ENCODE measurements at regions not wholly inside any gene's neighbourhood (a gene's known extent, or its start where the extent isn't known, plus 50 kb on each side); places are given as distances from the start of the nearest gene placed in this dataset.

- Mint-ChIP-seq H3K36me3 (ENCODE audit: low read depth) (peaks cover 38% of the 10 kb centered on the region), H3K9me3 (no peaks in the 10 kb centered on the region), H3K4me1 (ENCODE audit: low read depth) (peaks cover 36% of the 10 kb centered on the region), H3K27ac (no peak overlapping the region), H3K27me3 (ENCODE audit: low read depth) (no peaks in the 10 kb centered on the region), H3K4me3 (ENCODE audit: low read depth) (no peak overlapping the region)
- no peak for DNase-seq (ENCODE audit: low spot score)
- intact Hi-C loops (cut with micrococcal nuclease), result no loop called here
These were observed 63.4 kb upstream of the FUT8 start for GRCh38 chr14:65349100-65349499.

GRCh38 chr14:65351493-65352194, 60.9 kb upstream of the FUT8 start:
- intact Hi-C loops (cut with micrococcal nuclease), result no loop called here
- H3K27ac Mint-ChIP-seq, result no peak overlapping the region
- H3K36me3 Mint-ChIP-seq (ENCODE audit: low read depth), result peaks cover 35% of the 10 kb centered on the region
- H3K9me3 Mint-ChIP-seq, result no peaks in the 10 kb centered on the region
- no peak for DNase-seq (ENCODE audit: low spot score)
- peaks cover 40% of the 10 kb centered on the region for H3K4me1 Mint-ChIP-seq (ENCODE audit: low read depth)
- no peak overlapping the region for H3K4me3 Mint-ChIP-seq (ENCODE audit: low read depth)
- H3K27me3 Mint-ChIP-seq (ENCODE audit: low read depth), result no peaks in the 10 kb centered on the region

GRCh38 chr14:65352964-65353530, 59.5 kb upstream of the FUT8 start:
- Mint-ChIP-seq H3K4me1 (ENCODE audit: low read depth) (peaks cover 48% of the 10 kb centered on the region), H3K36me3 (ENCODE audit: low read depth) (peaks cover 40% of the 10 kb centered on the region), H3K27ac (peak overlapping the region; percentile 67), H3K4me3 (ENCODE audit: low read depth) (no peak overlapping the region), H3K9me3 (no peaks in the 10 kb centered on the region), H3K27me3 (ENCODE audit: low read depth) (no peaks in the 10 kb centered on the region)
- intact Hi-C loops (cut with micrococcal nuclease), result no loop called here
- no peak for DNase-seq (ENCODE audit: low spot score)

DNA sequence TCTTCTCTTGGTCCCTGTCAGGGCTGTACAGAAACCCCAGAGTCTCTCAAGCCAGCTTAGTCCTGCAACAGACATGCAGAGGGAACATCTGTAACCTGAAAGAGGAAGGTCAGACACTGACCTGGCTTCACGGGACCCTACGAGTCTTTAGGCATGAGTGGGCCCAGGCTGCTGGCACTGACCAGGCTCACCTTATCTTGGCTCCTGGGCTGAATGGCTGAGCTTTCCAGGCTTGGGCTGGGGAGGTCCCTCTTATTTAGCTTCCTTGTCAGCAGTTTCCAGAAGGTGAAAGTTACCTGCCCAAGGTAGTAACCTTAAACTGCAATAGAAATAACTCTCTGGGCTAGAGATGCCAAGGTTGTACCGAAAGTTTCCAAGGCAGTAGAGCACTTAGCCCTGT, 58.4 kb upstream of the FUT8 start:
- no peaks in the 10 kb centered on the region for H3K9me3 Mint-ChIP-seq
- H3K27me3 Mint-ChIP-seq (ENCODE audit: low read depth), result no peaks in the 10 kb centered on the region
- no peak for DNase-seq (ENCODE audit: low spot score)
- intact Hi-C loops (cut with micrococcal nuclease), result no loop called here
- no peak overlapping the region for H3K27ac Mint-ChIP-seq
- peaks cover 32% of the 10 kb centered on the region for H3K36me3 Mint-ChIP-seq (ENCODE audit: low read depth)
- H3K4me1 Mint-ChIP-seq (ENCODE audit: low read depth), result peaks cover 40% of the 10 kb centered on the region
- H3K4me3 Mint-ChIP-seq (ENCODE audit: low read depth), result no peak overlapping the region

DNA sequence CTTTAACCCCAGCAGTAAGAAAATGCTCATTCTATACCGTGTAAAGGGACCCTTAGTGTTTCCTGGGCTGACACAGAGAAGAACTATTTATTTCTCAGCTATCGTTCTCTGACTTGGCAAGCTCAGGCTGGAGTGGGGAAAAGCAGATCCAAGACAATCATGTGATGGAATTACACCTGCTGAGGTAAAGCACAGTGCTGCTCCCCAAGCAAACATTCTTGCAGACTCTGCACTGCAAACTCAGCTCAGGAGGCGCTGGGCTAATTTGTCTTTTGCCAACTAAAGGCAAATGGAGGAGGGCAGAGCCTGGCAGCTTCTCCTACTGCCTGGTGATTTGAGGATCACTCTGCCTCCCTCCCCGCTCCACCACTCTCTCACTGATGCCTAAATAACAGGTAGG, 57.8 kb upstream of the FUT8 start:
- peaks cover 38% of the 10 kb centered on the region for H3K36me3 Mint-ChIP-seq (ENCODE audit: low read depth)
- peak overlapping the region; percentile 15 for H3K27ac Mint-ChIP-seq
- intact Hi-C loops (cut with micrococcal nuclease), result loop anchor here (5.0 kb wide), 2 partner anchors 52 to 58 kb away; partner anchors contain the start of gene FUT8
- H3K4me1 Mint-ChIP-seq (ENCODE audit: low read depth), result peaks cover 45% of the 10 kb centered on the region
- H3K9me3 Mint-ChIP-seq, result no peaks in the 10 kb centered on the region
- H3K4me3 Mint-ChIP-seq (ENCODE audit: low read depth), result no peak overlapping the region
- H3K27me3 Mint-ChIP-seq (ENCODE audit: low read depth), result no peaks in the 10 kb centered on the region
- no peak for DNase-seq (ENCODE audit: low spot score)

DNA sequence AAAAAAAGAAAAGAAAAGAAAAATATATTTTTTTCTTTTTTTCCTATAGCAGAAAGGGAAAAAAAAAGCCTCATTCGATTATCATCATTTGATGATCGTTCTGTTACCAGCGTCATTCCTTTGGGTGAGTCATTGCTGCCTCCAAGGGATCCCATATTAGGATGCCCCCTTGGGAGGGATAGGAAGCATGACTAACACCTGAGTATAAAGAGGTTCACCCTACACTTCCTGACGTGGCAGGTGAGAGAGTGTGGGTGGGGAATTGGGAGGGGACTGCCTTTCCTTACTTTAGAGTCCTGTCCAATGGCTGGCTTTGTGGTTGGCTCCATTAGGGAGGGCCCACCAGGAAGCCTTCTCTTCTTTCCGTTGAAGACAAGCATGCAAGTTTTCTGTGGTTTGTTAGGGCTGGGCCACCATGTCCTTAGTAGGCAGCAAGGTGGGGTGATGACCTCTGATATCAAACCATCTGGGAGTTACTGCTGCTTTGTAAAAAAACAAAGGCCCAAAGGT, 56.1 kb upstream of the FUT8 start:
- Mint-ChIP-seq H3K36me3 (ENCODE audit: low read depth) (peaks cover 43% of the 10 kb centered on the region), H3K9me3 (no peaks in the 10 kb centered on the region), H3K4me3 (ENCODE audit: low read depth) (peak overlapping the region; percentile 20), H3K27me3 (ENCODE audit: low read depth) (no peaks in the 10 kb centered on the region), H3K27ac (peak overlapping the region; percentile 74), H3K4me1 (ENCODE audit: low read depth) (peaks cover 48% of the 10 kb centered on the region)
- intact Hi-C loops (cut with micrococcal nuclease), result loop anchor here (1.0 to 5.0 kb wide), 3 partner anchors 54 to 69 kb away; partner anchors contain the start of gene FUT8
- peak; percentile 47 for DNase-seq (ENCODE audit: low spot score)

- intact Hi-C loops (cut with micrococcal nuclease), result loop anchor here (1.0 to 5.0 kb wide), 3 partner anchors 21 to 55 kb away; partner anchors contain the start of gene FUT8
These were observed 55.4 kb upstream of the FUT8 start for GRCh38 chr14:65357113-65357512.

DNA sequence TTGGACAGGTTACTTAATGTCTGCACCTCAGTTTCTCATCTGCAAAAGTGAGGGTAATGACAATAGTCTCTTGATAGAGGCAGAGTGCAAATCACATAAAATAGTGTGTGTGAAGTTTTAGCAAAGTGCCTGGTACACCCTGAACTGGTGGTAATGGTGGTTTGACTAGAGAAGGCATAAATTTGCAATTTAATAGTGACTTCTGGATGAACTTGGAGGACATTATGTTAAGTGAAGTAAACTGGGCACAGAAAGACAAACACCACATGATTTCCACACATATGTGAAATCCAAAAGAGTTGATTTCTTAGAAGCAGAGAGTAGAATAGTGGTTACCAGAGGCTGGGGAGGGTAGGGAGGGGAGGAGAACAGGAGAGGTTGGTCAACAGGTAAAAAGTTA, 54.8 kb upstream of the FUT8 start:
- H3K4me3 Mint-ChIP-seq (ENCODE audit: low read depth), result no peak overlapping the region
- peaks cover 43% of the 10 kb centered on the region for H3K36me3 Mint-ChIP-seq (ENCODE audit: low read depth)
- no peaks in the 10 kb centered on the region for H3K27me3 Mint-ChIP-seq (ENCODE audit: low read depth)
- intact Hi-C loops (cut with micrococcal nuclease), result loop anchor here (1.0 to 5.0 kb wide), 3 partner anchors 21 to 55 kb away; partner anchors contain the start of gene FUT8
- no peak for DNase-seq (ENCODE audit: low spot score)
- H3K9me3 Mint-ChIP-seq, result no peaks in the 10 kb centered on the region
- H3K27ac Mint-ChIP-seq, result peak overlapping the region; percentile 74
- peaks cover 49% of the 10 kb centered on the region for H3K4me1 Mint-ChIP-seq (ENCODE audit: low read depth)

More at GRCh38 chr14:65357113-65357512, 55.4 kb upstream of the FUT8 start:
- DNase-seq (ENCODE audit: low spot score), result no peak
- Mint-ChIP-seq H3K36me3 (ENCODE audit: low read depth) (peaks cover 44% of the 10 kb centered on the region), H3K27me3 (ENCODE audit: low read depth) (no peaks in the 10 kb centered on the region), H3K4me3 (ENCODE audit: low read depth) (peak overlapping the region; percentile 20), H3K9me3 (no peaks in the 10 kb centered on the region), H3K27ac (peak overlapping the region; percentile 74), H3K4me1 (ENCODE audit: low read depth) (peaks cover 50% of the 10 kb centered on the region)

GRCh38 chr14:65359503-65359902, 53.0 kb upstream of the FUT8 start:
- Mint-ChIP-seq H3K4me1 (ENCODE audit: low read depth) (peaks cover 39% of the 10 kb centered on the region), H3K27me3 (ENCODE audit: low read depth) (no peaks in the 10 kb centered on the region), H3K36me3 (ENCODE audit: low read depth) (peaks cover 44% of the 10 kb centered on the region), H3K4me3 (ENCODE audit: low read depth) (no peak overlapping the region), H3K27ac (peak overlapping the region; percentile 75), H3K9me3 (no peaks in the 10 kb centered on the region)
- intact Hi-C loops (cut with micrococcal nuclease), result loop anchor here (1.0 to 5.0 kb wide), 3 partner anchors 10 to 57 kb away; partner anchors contain the start of gene FUT8
- DNase-seq (ENCODE audit: low spot score), result no peak

DNA sequence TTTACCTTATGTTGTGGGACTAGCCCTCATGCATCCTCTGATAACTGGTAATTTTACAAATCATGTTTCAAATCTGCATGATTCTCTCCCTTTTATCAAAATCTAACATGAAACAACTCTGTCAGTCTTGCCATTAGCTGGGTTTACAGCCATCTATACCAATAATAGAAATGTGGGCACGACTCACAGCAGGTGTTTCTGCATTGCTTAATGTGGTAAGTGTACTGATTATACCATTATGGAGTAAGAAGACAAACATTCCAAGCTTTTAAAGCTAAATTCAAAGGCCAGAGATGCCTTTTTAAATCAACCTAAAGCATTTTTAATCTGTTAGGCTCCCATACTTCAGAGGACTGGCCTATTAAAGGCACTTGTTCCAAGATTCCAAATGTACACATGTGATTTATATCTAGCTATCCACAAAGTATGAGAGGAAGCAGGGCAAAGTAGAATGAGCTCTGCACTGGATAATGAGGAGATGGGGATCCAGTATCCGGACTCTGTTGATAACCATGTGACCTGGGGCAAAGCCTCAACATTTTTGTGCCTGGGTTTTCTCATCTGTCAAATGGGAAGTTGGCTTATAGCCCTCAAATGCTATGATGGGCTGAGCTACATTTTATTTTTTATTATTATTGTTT, 52.3 kb upstream of the FUT8 start:
- no peaks in the 10 kb centered on the region for H3K9me3 Mint-ChIP-seq
- peak overlapping the region; percentile 75 for H3K27ac Mint-ChIP-seq
- no peak for DNase-seq (ENCODE audit: low spot score)
- H3K4me3 Mint-ChIP-seq (ENCODE audit: low read depth), result no peak overlapping the region
- H3K27me3 Mint-ChIP-seq (ENCODE audit: low read depth), result no peaks in the 10 kb centered on the region
- H3K4me1 Mint-ChIP-seq (ENCODE audit: low read depth), result peaks cover 38% of the 10 kb centered on the region
- peaks cover 46% of the 10 kb centered on the region for H3K36me3 Mint-ChIP-seq (ENCODE audit: low read depth)
- intact Hi-C loops (cut with micrococcal nuclease), result loop anchor here (10.0 kb wide), 1 partner anchor 135 kb away; no protein-coding TSS in a partner anchor

DNA sequence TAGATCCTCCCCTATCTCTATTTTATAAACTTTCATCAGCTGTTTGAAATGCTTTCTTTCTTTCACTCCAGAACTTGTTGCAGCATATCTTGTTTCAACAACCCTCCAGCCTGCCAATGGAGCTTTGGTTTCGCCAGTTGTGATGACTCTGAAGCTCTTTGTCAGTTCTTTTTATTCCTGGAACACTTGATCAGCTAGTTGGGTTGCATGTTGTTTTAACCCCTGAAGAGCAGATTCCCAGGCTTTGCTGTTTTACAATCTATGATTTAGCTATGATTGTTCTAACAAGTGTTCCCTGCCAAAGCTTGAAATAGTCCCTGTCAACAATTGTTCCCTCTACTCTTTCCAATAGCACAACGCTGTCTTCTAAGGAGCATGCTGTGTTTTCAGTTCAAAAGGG, 50.6 kb upstream of the FUT8 start:
- intact Hi-C loops (cut with micrococcal nuclease), result loop anchor here (10.0 kb wide), 1 partner anchor 137 kb away; no protein-coding TSS in a partner anchor
- H3K36me3 Mint-ChIP-seq (ENCODE audit: low read depth), result peaks cover 44% of the 10 kb centered on the region
- peaks cover 34% of the 10 kb centered on the region for H3K4me1 Mint-ChIP-seq (ENCODE audit: low read depth)
- H3K4me3 Mint-ChIP-seq (ENCODE audit: low read depth), result no peak overlapping the region
- no peak overlapping the region for H3K27ac Mint-ChIP-seq
- no peaks in the 10 kb centered on the region for H3K9me3 Mint-ChIP-seq
- no peak for DNase-seq (ENCODE audit: low spot score)
- H3K27me3 Mint-ChIP-seq (ENCODE audit: low read depth), result no peaks in the 10 kb centered on the region
